Keratinocyte (primary cell): ENCODE measurements at regions not wholly inside any gene's neighbourhood (a gene's known extent, or its start where the extent isn't known, plus 50 kb on each side); places are given as distances from the start of the nearest gene placed in this dataset.

Experiments used
- DNase-seq: peaks from one replicate; pipeline ENCODE4 v3.0.0-alpha.2; 2011; ENCODE audit warnings: low read depth, missing footprints, low spot score
- FAIRE-seq: peaks from 2 replicates; lab custom pipeline; 2011; peaks lifted over from hg19 to GRCh38; lab: Jason Lieb, UNC
- H2AFZ ChIP-seq: 2 replicates; pipeline ENCODE4 v1.6.0; 2012; ENCODE audit warnings: low read length, control low read depth, inconsistent platforms; ENCODE audit not compliant: control insufficient read depth
- H3K27ac ChIP-seq: 2 replicates; pipeline ENCODE4 v1.5.1; 2011; ENCODE audit warnings: low read length; ENCODE audit not compliant: control insufficient read depth, insufficient read depth
- H3K27me3 ChIP-seq: 3 replicates; pipeline ENCODE4 v1.6.0; 2011; ENCODE audit warnings: low read length; ENCODE audit not compliant: control insufficient read depth, insufficient read depth; ENCODE audit errors: extremely low read depth
- H3K36me3 ChIP-seq, 2 experiments: 2 replicates in 1 of 2; 3 replicates in 1 of 2; pipeline ENCODE4 v1.5.1; 2011; ENCODE audit warnings: low read length in 2 of 2, mild to moderate bottlenecking in 1 of 2; ENCODE audit not compliant: control insufficient read depth in 2 of 2, insufficient read depth in 2 of 2; ENCODE audit errors: extremely low read depth in 1 of 2
- H3K4me1 ChIP-seq: 3 replicates; pipeline ENCODE4 v1.5.1; 2011; ENCODE audit warnings: low read length; ENCODE audit not compliant: control insufficient read depth, insufficient read depth; ENCODE audit errors: extremely low read depth
- H3K4me2 ChIP-seq: 3 replicates; pipeline ENCODE4 v1.6.0; 2011; ENCODE audit warnings: low read depth, low read length; ENCODE audit not compliant: control insufficient read depth, insufficient read depth; ENCODE audit errors: extremely low read depth
- H3K4me3 ChIP-seq, 3 experiments: fragments of 200-600 bp in 1 of 3; sonication (generic) in 1 of 3; 2 replicates in 2 of 3; 3 replicates in 1 of 3; pipeline ENCODE4 v1.5.1; 2011 to 2016; ENCODE audit warnings: low read length in 3 of 3, mild to moderate bottlenecking in 3 of 3, control low read depth in 2 of 3, inconsistent platforms in 1 of 3, low read depth in 1 of 3, mixed read lengths in 1 of 3, mixed run types in 1 of 3, moderate library complexity in 1 of 3; ENCODE audit not compliant: control insufficient read depth in 2 of 3, insufficient read depth in 2 of 3; ENCODE audit errors: extremely low read depth in 1 of 3
- H3K79me2 ChIP-seq: 2 replicates; pipeline ENCODE4 v1.6.0; 2012; ENCODE audit warnings: low read length; ENCODE audit not compliant: control insufficient read depth, insufficient read depth
- H3K9ac ChIP-seq: 3 replicates; pipeline ENCODE4 v1.6.0; 2011; ENCODE audit warnings: low read length; ENCODE audit not compliant: control insufficient read depth, insufficient read depth; ENCODE audit errors: extremely low read depth
- H3K9me1 ChIP-seq: 3 replicates; pipeline ENCODE4 v1.6.0; 2011; ENCODE audit warnings: low read length; ENCODE audit not compliant: control insufficient read depth, insufficient read depth; ENCODE audit errors: extremely low read depth
- H3K9me3 ChIP-seq: 2 replicates; pipeline ENCODE4 v1.5.1; 2012; ENCODE audit warnings: low read depth, low read length; ENCODE audit not compliant: control insufficient read depth
- H4K20me1 ChIP-seq: 3 replicates; pipeline ENCODE4 v1.6.0; 2011; ENCODE audit warnings: low read length; ENCODE audit not compliant: control insufficient read depth, insufficient read depth; ENCODE audit errors: extremely low read depth
- CTCF ChIP-seq, 3 experiments: IDR thresholded peaks in 1 of 3; conservative IDR thresholded peaks in 1 of 3; optimal IDR thresholded peaks in 1 of 3; 2 replicates in 2 of 3; 3 replicates in 1 of 3; pipeline versions ENCODE3 to v1.5.1; 2011; ENCODE audit warnings: low read length in 3 of 3, mild to moderate bottlenecking in 3 of 3, moderate library complexity in 2 of 3, control low read depth in 1 of 3, inconsistent platforms in 1 of 3; ENCODE audit not compliant: insufficient read depth in 2 of 3; ENCODE audit errors: extremely low read depth in 1 of 3
- EZH2 ChIP-seq: IDR thresholded peaks from one replicate; pipeline ENCODE4 v1.6.1; 2012; ENCODE audit warnings: inconsistent platforms, mild to moderate bottlenecking, low read length, moderate library complexity
- dilution Hi-C: fragments of 300-500 bp; cut with MboI; formaldehyde crosslinking; loops from one replicate; pipeline ENCODE4 v1.7.0; 2020; ENCODE audit warnings: low sequenced_read_pairs; ENCODE audit not compliant: extremely low pct_ligation_motif_present

GRCh38 chr6:25154034-25154596 is 125.1 kb upstream of the CARMIL1 start:
- DNase-seq (no peak), FAIRE-seq (no peak)
- no peak overlapping the region for H2AFZ ChIP-seq

GRCh38 chr6:25155211-25155610 is 124.0 kb upstream of the CARMIL1 start:
- Histone ChIP-seq H3K36me3 (no peaks in the 10 kb centered on the region), H4K20me1 (no peaks in the 10 kb centered on the region), H3K4me2 (no peak overlapping the region), H2AFZ (no peak overlapping the region), H3K27me3 (no peaks in the 10 kb centered on the region), H3K9ac (no peak overlapping the region), H3K9me3 (no peaks in the 10 kb centered on the region), H3K79me2 (no peaks in the 10 kb centered on the region), H3K4me3 (no peak overlapping the region), H3K9me1 (no peaks in the 10 kb centered on the region), H3K27ac (no peak overlapping the region), H3K4me1 (no peaks in the 10 kb centered on the region)
- dilution Hi-C loops, result no loop called here
- TF ChIP-seq EZH2, result no peak
- no peak for TF ChIP-seq CTCF (optimal IDR thresholded peaks at IDR 0.05 in 1 of 3, IDR thresholded peaks at IDR 0.05 in 1 of 3, conservative IDR thresholded peaks at IDR 0.05 in 1 of 3; ENCODE audit: extremely low read depth in 1 of 3, insufficient read depth in 2 of 3, low read length in 3 of 3)
- no peak for FAIRE-seq
- no peak for DNase-seq

More at GRCh38 chr6:25154034-25154596, 125.1 kb upstream of the CARMIL1 start:
- TF ChIP-seq CTCF (optimal IDR thresholded peaks at IDR 0.05 in 1 of 3, IDR thresholded peaks at IDR 0.05 in 1 of 3, conservative IDR thresholded peaks at IDR 0.05 in 1 of 3; ENCODE audit: extremely low read depth in 1 of 3, insufficient read depth in 2 of 3, low read length in 3 of 3) (no peak), EZH2 (no peak)
- Histone ChIP-seq H3K9me3 (no peaks in the 10 kb centered on the region), H3K27me3 (no peaks in the 10 kb centered on the region), H3K27ac (no peak overlapping the region), H4K20me1 (no peaks in the 10 kb centered on the region), H3K4me1 (no peaks in the 10 kb centered on the region), H3K4me3 (no peak overlapping the region), H3K9ac (no peak overlapping the region), H3K9me1 (no peaks in the 10 kb centered on the region), H3K36me3 (no peaks in the 10 kb centered on the region), H3K79me2 (no peaks in the 10 kb centered on the region), H3K4me2 (no peak overlapping the region)
- dilution Hi-C loops, result no loop called here
